ENCODE measurements at regions not wholly inside any gene's neighbourhood (a gene's known extent, or its start where the extent isn't known, plus 50 kb on each side); places are given as distances from the start of the nearest gene placed in this dataset.

- TF ChIP-seq CTCF (IDR thresholded peaks at IDR 0.05; ENCODE audit: poor library complexity, severe bottlenecking) = no peak
- no peak for TF ChIP-seq EP300 (conservative IDR thresholded peaks at IDR 0.05; ENCODE audit: poor library complexity, severe bottlenecking)
- no peak for TF ChIP-seq TAF1 (IDR thresholded peaks at IDR 0.05; ENCODE audit: low read depth)
These were observed 123.4 kb downstream of the C6orf118 start for GRCh38 chr6:165186041-165186440.

Measured in neural cell (in vitro differentiated cells).